ENCODE measurements at regions not wholly inside any gene's neighbourhood (a gene's known extent, or its start where the extent isn't known, plus 50 kb on each side); places are given as distances from the start of the nearest gene placed in this dataset.
"Not testable (repeated sequence)": the region's sequence is repeated elsewhere in the genome, so short reads cannot be mapped to it uniquely, and the experiment has no call there.

- DNase-seq (ENCODE audit: low read depth, low spot score): no peak
These were observed 231.2 kb upstream of the LRTM1 start for GRCh38 chr3:55159016-55159415.

- DNase-seq (ENCODE audit: low read depth, low spot score): no peak
These were observed 230.5 kb upstream of the LRTM1 start for GRCh38 chr3:55158345-55158744.

GRCh38 chr3:55157731-55158130 lies 229.9 kb upstream of the LRTM1 start:
- no peak for DNase-seq (ENCODE audit: low read depth, low spot score)

- no peak for DNase-seq (ENCODE audit: low read depth, low spot score)
These were observed 229.2 kb upstream of the LRTM1 start for GRCh38 chr3:55156851-55157650.

- no peak for DNase-seq (ENCODE audit: low read depth, low spot score)
These were observed 220.2 kb upstream of the LRTM1 start for GRCh38 chr3:55147856-55148720.

- DNase-seq (ENCODE audit: low read depth, low spot score): no peak
These were observed 219.5 kb upstream of the LRTM1 start for GRCh38 chr3:55147406-55147805.

- no peak for DNase-seq (ENCODE audit: low read depth, low spot score)
These were observed 218.4 kb upstream of the LRTM1 start for GRCh38 chr3:55146216-55146615.

GRCh38 chr3:55144015-55144673 lies 216.3 kb upstream of the LRTM1 start:
- no peak for DNase-seq (ENCODE audit: low read depth, low spot score)

- DNase-seq (ENCODE audit: low read depth, low spot score): no peak
These were observed 215.5 kb upstream of the LRTM1 start for GRCh38 chr3:55143336-55143735.

- DNase-seq (ENCODE audit: low read depth, low spot score): not testable (repeated sequence)
These were observed 208.4 kb upstream of the LRTM1 start for GRCh38 chr3:55136291-55136690.

- DNase-seq (ENCODE audit: low read depth, low spot score): no peak
These were observed 200.5 kb upstream of the LRTM1 start for GRCh38 chr3:55128225-55128823.

GRCh38 chr3:55127565-55127964 lies 199.7 kb upstream of the LRTM1 start:
- no peak for DNase-seq (ENCODE audit: low read depth, low spot score)

GRCh38 chr3:55124371-55124770 lies 196.5 kb upstream of the LRTM1 start:
- no peak for DNase-seq (ENCODE audit: low read depth, low spot score)
